K562 (cell line): ENCODE measurements at regions not wholly inside any gene's neighbourhood (a gene's known extent, or its start where the extent isn't known, plus 50 kb on each side); places are given as distances from the start of the nearest gene placed in this dataset.

Experiments used
- ATAC-seq: fragments of 200-7000 bp; cut with Tn5 transposase; 3 replicates; pipeline ENCODE4 v1.9.1; 2020; ENCODE audit warnings: moderate library complexity
- BruUV-seq: library from RNA; stranded (reverse); fragments of 400-500 nt; replicated peaks from 2 replicates; lab custom pipeline; 2021; lab: Mats Ljungman, UMichigan
- CTCF ChIA-PET: fragments of 300-600 bp; formaldehyde crosslinking; extraction: SDS; loops from one replicate; lab custom pipeline; 2021; ENCODE audit warnings: low intra/inter-chr PET ratio; lab: Yijun Ruan, JAX
- POLR2A ChIA-PET: fragments of 300-600, 350-650 bp; sonication (Branson Sonifier 250); formaldehyde crosslinking; extraction: SDS; loops from one replicate; lab custom pipeline; 2021; ENCODE audit warnings: antibody characterized with exemption, inconsistent platforms; lab: Yijun Ruan, JAX
- DNase-seq, 4 experiments: peaks; one replicate each; pipeline versions ENCODE4 v3.0.0 to v3.0.0-alpha.2; 2011 to 2018; ENCODE audit warnings: low spot score in 3 of 4, mixed read lengths in 3 of 4; ENCODE audit errors: extremely low read depth in 1 of 4
- FAIRE-seq: peaks from 2 replicates; lab custom pipeline; 2011; peaks lifted over from hg19 to GRCh38; lab: Jason Lieb, UNC
- H2AFZ ChIP-seq: 2 replicates; pipeline ENCODE4 v1.6.0; 2011; ENCODE audit warnings: low read depth, low read length, control low read depth, inconsistent platforms
- H3K27ac ChIP-seq: fragments of 200-600 bp; 3 replicates; pipeline ENCODE4 v1.8.0; 2011; ENCODE audit warnings: low read depth, mild to moderate bottlenecking, control low read depth, inconsistent platforms, low read length, moderate library complexity, mixed read lengths; ENCODE audit errors: extremely low read depth
- H3K27me3 ChIP-seq, 2 experiments: fragments of 300-600 bp in 1 of 2; 2 replicates in 1 of 2; 3 replicates in 1 of 2; pipeline versions ENCODE4 v1.6.0 to v1.8.0; 2011; ENCODE audit warnings: inconsistent platforms in 2 of 2, low read length in 2 of 2, mild to moderate bottlenecking in 1 of 2, mixed read lengths in 1 of 2, moderate library complexity in 1 of 2; ENCODE audit not compliant: control insufficient read depth in 2 of 2, insufficient read depth in 2 of 2
- H3K36me3 ChIP-seq: fragments of 300-600 bp; 3 replicates; pipeline ENCODE4 v1.8.0; 2011; ENCODE audit warnings: mild to moderate bottlenecking, low read length, inconsistent platforms; ENCODE audit not compliant: control insufficient read depth, insufficient read depth
- H3K4me1 ChIP-seq, 2 experiments: fragments of 200-600 bp in 1 of 2; replicated peaks in 1 of 2; 2 replicates in 1 of 2; 3 replicates in 1 of 2; pipeline versions ENCODE4 v1.5.1 to v1.8.0; 2011; ENCODE audit warnings: inconsistent platforms in 2 of 2, low read length in 2 of 2, mild to moderate bottlenecking in 1 of 2, mixed read lengths in 1 of 2, moderate library complexity in 1 of 2; ENCODE audit not compliant: control insufficient read depth in 2 of 2, insufficient read depth in 2 of 2
- H3K4me2 ChIP-seq: 2 replicates; pipeline ENCODE4 v1.6.1; 2011; ENCODE audit warnings: low read length, control low read depth, inconsistent platforms, mixed read lengths; ENCODE audit not compliant: insufficient read depth
- H3K4me3 ChIP-seq: fragments of 200-600 bp; sonication (generic), shearing (Covaris generic); 2 replicates; pipeline ENCODE4 v1.5.1; 2016; ENCODE audit warnings: control low read depth, inconsistent platforms
- H3K79me2 ChIP-seq: fragments of 200-600 bp; 3 replicates; pipeline ENCODE4 v1.8.0; 2011; ENCODE audit warnings: low read length, inconsistent platforms; ENCODE audit not compliant: control insufficient read depth, insufficient read depth
- H3K9ac ChIP-seq, 2 experiments: 2 replicates each; pipeline versions ENCODE4 v1.6.0 to v1.6.1; 2011; ENCODE audit warnings: low read depth in 2 of 2, low read length in 2 of 2, control low read depth in 1 of 2, inconsistent platforms in 1 of 2, mild to moderate bottlenecking in 1 of 2, mixed read lengths in 1 of 2; ENCODE audit not compliant: insufficient read depth in 1 of 2
- H3K9me1 ChIP-seq: one replicate; pipeline ENCODE4 v1.6.0; 2011; ENCODE audit warnings: inconsistent platforms, mild to moderate bottlenecking, low read length, moderate library complexity; ENCODE audit not compliant: control insufficient read depth, insufficient read depth
- H3K9me3 ChIP-seq: replicated peaks from 2 replicates; pipeline ENCODE4 v1.5.1; 2011; ENCODE audit warnings: low read depth, low read length, inconsistent platforms; ENCODE audit not compliant: control insufficient read depth, insufficient read depth
- H4K20me1 ChIP-seq: replicated peaks from 2 replicates; pipeline ENCODE4 v1.6.1; 2011; ENCODE audit warnings: low read length, inconsistent platforms, mixed read lengths; ENCODE audit not compliant: control insufficient read depth, insufficient read depth
- GTF2B ChIP-seq: IDR thresholded peaks from 2 replicates; pipeline ENCODE4 v1.6.1; 2011; ENCODE audit not compliant: insufficient read length; ENCODE audit errors: extremely low read depth
- HES1 ChIP-seq: fragments of 450-650 bp; IDR thresholded peaks from 2 replicates; pipeline ENCODE4 v1.6.1; 2016; ENCODE audit warnings: low read depth, mild to moderate bottlenecking, moderate library complexity
- HMG20B ChIP-seq: fragments of 250-450 bp; sonication (Bioruptor Pico); IDR thresholded peaks from 2 replicates; pipeline ENCODE4 v1.5.0; 2021; ENCODE audit warnings: mild to moderate bottlenecking
- MBD2 ChIP-seq: sonication (generic); IDR thresholded peaks from 2 replicates; pipeline ENCODE4 v1.6.1; 2016; ENCODE audit warnings: low read depth, borderline replicate concordance
- SAFB2 ChIP-seq: fragments of 200-400 bp; formaldehyde crosslinking; IDR thresholded peaks from 2 replicates; pipeline ENCODE4 v1.6.1; 2018; ENCODE audit warnings: borderline replicate concordance, low read length, low read depth, moderate library complexity; ENCODE audit not compliant: severe bottlenecking
- TCF3 ChIP-seq: sonication (generic); formaldehyde crosslinking; IDR thresholded peaks from 2 replicates; pipeline ENCODE4 v1.4.0; 2020; ENCODE audit warnings: mild to moderate bottlenecking, missing genetic modification reagents
- VEZF1 ChIP-seq: fragments of 200-800 bp; sonication (Bioruptor generic); IDR thresholded peaks from 2 replicates; pipeline ENCODE4 v1.6.1; 2017; ENCODE audit warnings: missing genetic modification characterization, missing compliant biosample characterization
- ZNF134 ChIP-seq: fragments of 250-450 bp; sonication (Bioruptor Pico); conservative IDR thresholded peaks from 2 replicates; pipeline ENCODE4 v1.4.0; 2020
- ZNF143 ChIP-seq: sonication (generic); formaldehyde crosslinking; IDR thresholded peaks from 2 replicates; pipeline ENCODE4 v1.9.0; 2022; ENCODE audit warnings: mild to moderate bottlenecking, missing genetic modification reagents
- WGBS: fragments of 100-300 bp; shearing (Covaris generic); methylation state at CpG from one replicate; pipeline ENCODE4 v1.1.6; 2016; ENCODE audit warnings: low coverage, mixed read lengths; ENCODE audit not compliant: insufficient coverage; ENCODE audit errors: missing lambda C conversion rate; 5-methylcytosine and 5-hydroxymethylcytosine counted together
- in situ Hi-C: fragments of 300-500 bp; cut with MboI; formaldehyde crosslinking; loops from 4 replicates; pipeline ENCODE4 v1.15.0; 2018; ENCODE audit warnings: inconsistent platforms, mixed read lengths
- intact Hi-C: fragments of 100-400 bp; cut with micrococcal nuclease; formaldehyde crosslinking; loops from 2 replicates; pipeline ENCODE4 v1.14.2; 2022

- H3K9ac ChIP-seq = no peak overlapping the region
- no peaks in the 10 kb centered on the region for H3K9me3 ChIP-seq
- FAIRE-seq = no peak
- no peaks in the 10 kb centered on the region for H3K36me3 ChIP-seq
- H4K20me1 ChIP-seq = no peaks in the 10 kb centered on the region; the same call in 1 of the 2 replicates
- no peaks in the 10 kb centered on the region for H3K4me1 ChIP-seq
- no peak overlapping the region for H2AFZ ChIP-seq
- no peak for ATAC-seq
- H3K9me1 ChIP-seq = no peaks in the 10 kb centered on the region
- DNase-seq = no peak
- H3K4me2 ChIP-seq = no peak overlapping the region
- H3K27me3 ChIP-seq = no peaks in the 10 kb centered on the region
- TF ChIP-seq SAFB2 = no peak
- ChIA-PET POLR2A (no interaction called here), CTCF (no interaction called here)
- no peak overlapping the region for H3K4me3 ChIP-seq
- intact Hi-C loops (no loop called here), in situ Hi-C loops (no loop called here)
- no peaks in the 10 kb centered on the region for H3K79me2 ChIP-seq
- H3K27ac ChIP-seq = no peak overlapping the region
- 0% methylated on average over 3 of the region's 3 CpGs for WGBS
- BruUV-seq = no TSS peak
Measured at GRCh38 chr2:16152928-16153753, 212.8 kb downstream of the MYCN start.

GRCh38 chr2:16152071-16152927 lies 211.9 kb downstream of the MYCN start:
- H3K4me3 ChIP-seq = no peak overlapping the region
- ATAC-seq (no peak), FAIRE-seq (no peak), DNase-seq (no peak)
- no peaks in the 10 kb centered on the region for H4K20me1 ChIP-seq
- no TSS peak for BruUV-seq
- H2AFZ ChIP-seq = no peak overlapping the region
- no peaks in the 10 kb centered on the region for H3K36me3 ChIP-seq
- POLR2A ChIA-PET = no interaction called here
- 0% methylated on average over 5 of the region's 5 CpGs for WGBS
- H3K9me3 ChIP-seq = no peaks in the 10 kb centered on the region
- no peaks in the 10 kb centered on the region for H3K27me3 ChIP-seq
- in situ Hi-C loops = no loop called here
- H3K79me2 ChIP-seq = no peaks in the 10 kb centered on the region
- H3K9me1 ChIP-seq = no peaks in the 10 kb centered on the region
- CTCF ChIA-PET = no interaction called here
- H3K4me2 ChIP-seq = no peak overlapping the region
- no peak overlapping the region for H3K9ac ChIP-seq
- intact Hi-C loops = no loop called here
- no peak overlapping the region for H3K27ac ChIP-seq
- no peaks in the 10 kb centered on the region for H3K4me1 ChIP-seq
- TF ChIP-seq HMG20B (no peak), ZNF134 (CRISPR knock-in tag) (no peak), VEZF1 (CRISPR knock-in tag) (no peak), HES1 (no peak), TCF3 (no peak), MBD2 (no peak), GTF2B (no peak), ZNF143 (CRISPR knock-in tag) (no peak)
